NCI-H187 (cell line): ENCODE measurements at regions not wholly inside any gene's neighbourhood (a gene's known extent, or its start where the extent isn't known, plus 50 kb on each side); places are given as distances from the start of the nearest gene placed in this dataset.
"Not testable (repeated sequence)": the region's sequence is repeated elsewhere in the genome, so short reads cannot be mapped to it uniquely, and the experiment has no call there.

Experiments
- DNase-seq, 2 experiments: peaks; one replicate each; lab custom pipeline; 2025; lab: John Stamatoyannopoulos, UW

- DNase-seq = no peak
Observed at GRCh38 chr2:224261326-224261725, 140.6 kb downstream of the FAM124B start.

DNA sequence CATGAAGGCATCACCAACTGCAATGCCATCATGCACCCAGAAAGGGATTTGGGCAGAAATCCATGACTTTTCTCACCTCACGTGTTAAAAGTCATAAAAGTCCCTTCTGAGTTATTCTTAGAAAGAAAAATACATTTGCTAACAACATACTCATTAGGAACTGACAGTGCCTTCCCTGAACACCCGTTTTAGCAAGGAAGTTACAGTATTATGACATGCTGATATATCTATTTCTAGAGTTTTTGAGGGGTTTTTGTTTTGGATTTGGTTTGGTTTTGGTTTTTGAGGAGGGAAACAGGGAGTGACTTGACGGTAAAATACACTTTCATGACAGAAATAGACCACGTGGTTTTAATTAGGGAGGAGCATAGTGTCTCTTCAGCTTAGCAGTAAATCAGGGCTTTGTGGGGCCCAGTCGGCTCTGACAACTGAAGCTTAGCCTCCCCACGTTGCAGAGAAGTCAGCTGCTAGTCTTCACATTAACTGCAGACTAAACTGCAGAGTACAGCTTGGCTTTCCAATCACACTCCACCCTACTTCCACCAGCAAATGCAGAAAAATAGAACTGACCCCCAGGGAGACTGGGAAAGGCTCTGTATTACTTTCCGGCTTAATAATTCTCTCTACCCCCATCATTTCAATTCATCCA is 141.4 kb downstream of the FAM124B start:
- DNase-seq = no peak

GRCh38 chr2:224259831-224260230 is 142.1 kb downstream of the FAM124B start:
- DNase-seq = no peak

- no peak for DNase-seq
Observed at GRCh38 chr2:224258059-224258458, 143.8 kb downstream of the FAM124B start.

GRCh38 chr2:224257156-224257555 is 144.8 kb downstream of the FAM124B start:
- no peak for DNase-seq

- DNase-seq = no peak
Observed at GRCh38 chr2:224253464-224253863, 148.4 kb downstream of the FAM124B start.

- no peak for DNase-seq
Observed at GRCh38 chr2:224252631-224253030, 149.3 kb downstream of the FAM124B start.

- DNase-seq = no peak
Observed at GRCh38 chr2:224248944-224249371, 152.9 kb downstream of the FAM124B start.

- no peak for DNase-seq
Observed at GRCh38 chr2:224242561-224242960, 159.3 kb downstream of the FAM124B start.

DNA sequence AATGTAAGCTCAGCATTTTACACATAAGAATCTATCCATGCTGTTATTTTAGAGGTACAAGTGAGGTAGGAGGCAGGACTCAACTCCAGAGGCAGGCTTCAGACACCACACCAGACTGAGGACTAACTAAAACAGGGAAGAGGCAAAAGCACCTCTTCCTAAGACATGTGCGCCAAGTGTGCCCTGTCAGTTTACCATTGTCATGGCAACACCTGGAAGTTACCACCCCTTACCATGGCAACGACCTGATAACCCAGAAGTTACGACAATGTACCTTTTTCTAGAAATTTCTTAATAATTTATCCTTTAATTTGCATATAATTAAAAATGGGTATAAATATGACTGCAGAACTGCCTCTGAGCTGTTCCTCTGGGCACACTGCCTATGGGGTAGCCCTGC is 160.1 kb downstream of the FAM124B start:
- no peak for DNase-seq

DNA sequence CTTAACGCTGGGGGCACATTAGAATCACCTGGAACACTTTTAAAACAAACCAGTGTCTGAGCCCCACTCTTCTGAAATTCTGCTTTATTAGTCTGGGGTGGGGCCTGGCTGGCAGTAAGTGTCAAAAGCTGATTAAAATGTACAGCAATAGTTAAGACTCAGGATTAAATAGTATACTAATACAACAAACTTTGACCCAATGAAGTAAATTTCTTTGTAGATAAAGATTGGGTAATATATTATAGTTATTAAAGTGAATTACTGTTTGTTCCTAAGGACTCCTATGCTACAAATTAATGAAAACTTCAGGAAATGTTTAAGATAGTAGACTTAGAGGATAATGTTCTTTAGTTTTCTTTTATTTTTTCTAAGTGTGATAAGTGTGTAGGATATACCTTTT is 160.9 kb downstream of the FAM124B start:
- DNase-seq = no peak

DNA sequence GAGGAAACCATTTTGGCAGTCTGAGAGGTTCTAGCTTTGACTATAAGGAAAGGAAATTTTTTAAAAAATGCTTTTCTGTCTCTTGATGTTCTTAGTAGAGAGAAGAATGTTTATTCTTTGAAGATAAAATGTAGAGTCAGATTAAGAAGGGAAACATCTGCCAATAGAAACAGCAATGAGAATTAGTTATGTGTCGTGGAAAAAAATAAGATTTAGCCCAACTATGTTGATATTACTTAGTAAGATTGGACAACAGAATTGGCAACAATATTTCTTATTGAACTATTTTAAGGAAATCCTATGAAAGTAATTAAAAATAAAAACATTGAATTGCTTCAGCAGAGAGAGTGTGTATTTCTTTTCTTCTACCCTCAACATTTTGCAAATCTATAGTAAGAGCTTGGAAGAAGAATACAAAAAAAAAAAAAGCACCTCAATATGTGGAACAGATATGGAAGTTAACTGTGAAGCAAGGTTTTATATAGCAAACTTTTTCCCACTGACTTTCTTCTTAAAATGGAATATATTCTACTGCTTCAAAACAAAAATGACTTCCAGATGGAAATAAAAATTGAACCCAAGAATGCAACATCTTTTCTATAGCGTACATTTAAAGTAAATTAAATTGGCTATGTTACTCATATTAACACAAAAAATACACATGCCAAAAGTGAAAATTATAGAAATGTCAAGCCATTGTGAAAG is 177.9 kb downstream of the FAM124B start:
- no peak for DNase-seq

GRCh38 chr2:224222974-224223373 is 178.9 kb downstream of the FAM124B start:
- no peak for DNase-seq

DNA sequence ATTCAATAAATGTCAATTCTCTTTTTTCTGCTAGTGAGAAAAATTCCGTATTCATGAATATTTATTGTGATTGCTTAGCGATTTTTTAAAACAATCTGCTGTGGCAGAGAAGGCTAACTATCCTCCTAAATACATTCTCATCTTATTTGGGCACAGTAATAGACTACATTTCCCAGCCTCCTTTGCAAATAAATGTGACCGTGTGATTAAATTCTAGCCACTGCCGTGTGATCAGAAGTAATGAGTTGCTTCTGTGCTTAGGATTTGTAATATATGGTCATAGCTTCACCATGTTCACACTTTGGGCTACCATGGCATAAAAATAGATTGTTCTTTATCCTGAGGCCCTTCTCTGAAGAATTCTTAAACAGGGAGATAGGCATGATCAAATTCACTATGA is 179.6 kb downstream of the FAM124B start:
- no peak for DNase-seq

GRCh38 chr2:224221455-224221913 is 180.4 kb downstream of the FAM124B start:
- no peak for DNase-seq

DNA sequence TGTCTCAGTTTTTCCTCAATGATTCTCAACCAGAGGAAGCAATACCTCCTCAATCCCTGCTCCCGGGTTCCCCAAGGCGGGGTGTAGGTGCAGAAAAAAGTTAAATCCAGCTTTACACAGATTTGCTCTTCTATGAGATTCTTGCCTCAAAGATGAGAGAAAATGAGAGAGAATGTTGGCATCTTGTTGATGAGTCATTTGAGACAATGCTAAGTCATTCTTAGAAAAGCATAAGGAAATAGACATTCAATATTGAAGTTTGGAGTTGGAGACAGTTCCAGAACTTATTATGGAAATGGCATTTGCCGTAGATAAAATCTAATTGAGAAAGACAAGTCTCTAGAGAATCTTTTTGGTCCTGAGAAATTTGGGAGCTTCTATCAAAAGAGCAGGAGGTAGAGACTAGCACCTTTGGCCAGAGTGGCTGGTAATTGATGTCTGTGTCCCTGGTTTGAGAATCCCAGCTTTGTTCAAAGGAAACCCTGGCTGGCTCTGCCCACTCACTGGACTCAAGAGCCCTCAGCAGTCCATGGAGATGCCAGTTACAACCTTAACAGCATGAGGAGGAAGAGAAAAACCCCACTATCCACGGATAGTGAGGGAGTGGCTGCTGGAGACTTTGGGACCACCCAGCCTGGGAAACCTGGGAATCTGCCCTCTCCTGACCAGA is 181.2 kb downstream of the FAM124B start:
- no peak for DNase-seq

GRCh38 chr2:224219781-224220180 is 180.7 kb upstream of the SERPINE2 start:
- no peak for DNase-seq

DNA sequence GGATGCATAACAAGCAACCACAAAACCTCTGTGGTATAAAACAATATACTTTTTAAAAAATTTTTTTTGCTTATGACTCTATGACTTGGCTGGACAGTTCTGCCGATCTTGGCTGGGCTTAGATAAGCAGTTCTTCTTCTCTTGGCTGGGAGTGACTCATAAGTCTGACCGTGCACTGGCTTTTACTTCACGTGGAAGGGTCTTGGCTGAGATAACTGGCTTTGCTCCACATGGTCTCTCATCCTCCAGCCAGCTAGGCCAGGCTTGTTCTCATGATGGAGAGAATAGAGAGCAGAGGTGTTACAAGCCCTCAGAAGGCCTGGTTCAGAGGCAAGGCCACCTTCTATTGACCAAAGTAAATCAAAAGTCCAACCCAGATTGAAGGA is 178.9 kb upstream of the SERPINE2 start:
- no peak for DNase-seq

DNA sequence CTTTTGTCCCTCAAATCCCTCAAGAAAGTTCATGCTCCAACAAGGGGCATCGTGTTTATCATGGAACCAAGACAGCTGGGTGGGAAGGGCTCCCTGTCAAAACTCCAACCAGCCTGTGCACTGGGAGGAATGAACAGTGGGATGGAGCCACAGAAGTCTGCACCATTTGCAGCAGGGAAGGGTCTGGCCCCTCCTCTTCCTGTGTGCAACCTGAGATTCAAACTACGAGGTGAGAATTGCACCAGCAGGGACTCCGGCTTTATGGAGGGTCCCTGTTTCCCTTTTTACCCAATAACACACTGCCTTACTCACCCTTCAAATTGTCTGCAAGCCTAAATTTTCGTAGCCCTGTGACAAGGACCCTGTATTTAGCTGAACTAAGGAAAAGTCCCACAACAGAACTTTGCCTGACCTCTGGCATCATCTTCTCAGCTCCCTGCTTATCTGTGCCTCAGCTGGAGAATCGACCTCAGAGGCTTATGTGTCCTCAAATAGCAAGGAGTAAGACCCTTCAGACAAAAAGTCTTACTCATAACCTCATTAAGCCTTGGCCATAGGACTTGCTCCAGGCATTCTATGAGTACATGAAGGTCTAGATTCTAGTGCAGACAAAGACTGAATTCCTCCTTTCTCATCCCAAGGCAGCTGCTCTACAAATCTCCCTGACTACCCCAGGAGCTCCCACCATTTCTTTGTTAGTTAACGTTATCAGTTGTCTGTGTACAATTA is 178.3 kb upstream of the SERPINE2 start:
- no peak for DNase-seq

GRCh38 chr2:224215611-224216010 is 176.5 kb upstream of the SERPINE2 start:
- DNase-seq = not testable (repeated sequence)

DNA sequence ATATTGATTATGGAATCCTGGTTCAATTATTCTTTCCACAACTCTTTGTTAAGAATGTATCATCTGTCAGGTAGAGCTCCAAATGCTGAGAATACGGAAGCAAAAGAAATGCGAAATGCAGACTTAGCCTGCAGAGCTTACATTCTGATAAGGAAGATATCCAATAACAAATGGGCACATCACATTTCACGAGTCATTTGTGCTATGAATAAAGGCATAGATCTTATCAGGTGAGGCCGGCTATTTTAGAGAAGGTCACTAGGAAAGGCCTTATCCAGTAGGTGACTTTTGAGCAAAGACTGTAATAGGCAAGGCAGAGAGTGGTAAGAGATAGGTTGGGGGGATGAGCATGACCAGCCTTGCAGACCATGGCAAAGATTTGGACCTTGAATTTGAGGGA is 174.3 kb upstream of the SERPINE2 start:
- DNase-seq = no peak

GRCh38 chr2:224211791-224212190 is 172.7 kb upstream of the SERPINE2 start:
- no peak for DNase-seq

DNA sequence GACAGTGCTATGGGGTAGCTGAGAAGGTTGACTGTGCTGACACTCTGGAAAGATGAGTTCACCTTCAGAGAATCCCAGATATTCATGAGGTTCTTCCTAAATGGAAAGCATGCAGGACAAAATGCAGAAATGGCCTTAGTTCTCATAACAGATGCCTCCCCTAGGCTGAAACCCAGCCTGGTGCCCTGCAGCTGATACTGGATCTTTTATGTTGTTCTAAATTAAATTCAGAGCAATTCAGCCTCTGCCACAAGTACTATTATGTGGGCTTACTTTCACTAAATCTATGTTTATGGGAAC is 172.0 kb upstream of the SERPINE2 start:
- DNase-seq = no peak
